ENCODE measurements at regions not wholly inside any gene's neighbourhood (a gene's known extent, or its start where the extent isn't known, plus 50 kb on each side); places are given as distances from the start of the nearest gene placed in this dataset.

DNA sequence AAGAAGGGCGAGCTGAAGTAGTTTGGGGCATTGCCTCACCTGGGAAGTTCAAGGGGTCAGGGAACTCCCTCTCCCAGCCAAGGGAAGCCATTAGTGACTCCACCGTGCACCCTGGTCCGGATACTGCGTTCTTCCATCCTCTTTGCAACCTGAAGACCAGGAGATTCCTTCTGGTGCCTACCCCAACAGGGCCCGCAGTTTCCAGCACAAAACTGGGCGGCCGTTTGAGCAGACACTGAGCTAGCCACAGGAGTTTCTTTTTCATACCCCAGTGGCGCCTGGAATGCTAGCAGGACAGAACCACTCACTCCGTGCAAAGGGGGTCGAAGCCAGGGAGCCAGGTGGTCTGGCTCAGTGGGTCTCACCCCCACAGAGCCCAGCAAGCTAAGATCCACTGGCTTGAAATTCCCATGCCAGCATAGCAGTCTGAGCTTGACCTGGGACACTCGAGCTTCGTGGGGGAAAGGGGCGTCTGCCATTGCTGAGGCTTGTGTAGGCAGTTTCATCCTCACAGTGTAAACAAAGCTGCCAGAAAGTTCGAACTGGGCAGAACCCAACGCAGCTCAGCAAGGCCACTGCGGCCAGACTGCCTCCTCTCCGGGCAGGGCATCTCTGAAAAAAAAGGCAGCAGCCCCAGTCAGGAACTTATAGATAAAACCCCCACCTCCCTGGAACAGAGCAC lies 1039.4 kb upstream of the IGFBP7 start:
- H3K36me3 Mint-ChIP-seq: no peaks in the 10 kb centered on the region

DNA sequence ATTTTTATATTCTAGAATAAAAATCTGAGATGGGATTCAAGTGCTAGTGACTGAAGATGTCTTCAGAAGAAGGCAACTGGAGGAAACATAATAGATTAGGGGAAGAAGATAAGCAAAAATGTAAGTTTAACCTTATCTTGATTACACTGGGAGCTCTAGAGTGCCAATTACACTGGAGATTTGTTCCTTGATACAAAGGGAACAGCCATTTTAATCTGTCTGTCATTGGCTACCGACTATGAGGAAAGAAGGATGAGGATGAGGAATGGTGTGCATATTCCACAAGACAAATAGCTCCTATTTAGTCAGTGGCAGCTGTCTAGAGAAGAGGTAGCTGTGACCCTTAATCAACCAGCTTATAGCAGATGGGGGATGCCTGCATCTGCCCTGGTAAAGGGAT lies 1034.5 kb upstream of the IGFBP7 start:
- H3K4me3 Mint-ChIP-seq: no peak overlapping the region
- H3K27me3 ChIP-seq (ENCODE audit: control insufficient read depth, insufficient read depth, low read length): no peaks in the 10 kb centered on the region
- DNase-seq (no peak), ATAC-seq (ENCODE audit: low read depth in 2 of 2) (no peak)
- H3K9me3 ChIP-seq (ENCODE audit: control insufficient read depth in 2 of 2, low read length in 2 of 2): no peaks in the 10 kb centered on the region
- no peaks in the 10 kb centered on the region for H3K4me1 ChIP-seq (ENCODE audit: control insufficient read depth, insufficient read depth, low read length, poor library complexity, severe bottlenecking)
- H3K4me1 Mint-ChIP-seq: no peaks in the 10 kb centered on the region
- H3K9me3 Mint-ChIP-seq: peaks cover 3 to 15% (median 10%) of the 10 kb centered on the region in 7 donors
- H3K27ac Mint-ChIP-seq: no peak overlapping the region
- no peak overlapping the region for H3K4me3 ChIP-seq (ENCODE audit: low read depth, low read length)
- no peaks in the 10 kb centered on the region for H3K36me3 ChIP-seq (ENCODE audit: control insufficient read depth, insufficient read depth, low read length)
- no peaks in the 10 kb centered on the region for H3K36me3 Mint-ChIP-seq
- H3K27me3 Mint-ChIP-seq: no peaks in the 10 kb centered on the region
- no peak overlapping the region for H3K27ac ChIP-seq (ENCODE audit: insufficient read depth, low read length, poor library complexity, severe bottlenecking)

More for the DNA sequence above, 1039.4 kb upstream of the IGFBP7 start:
- H3K4me1 ChIP-seq (ENCODE audit: control insufficient read depth, insufficient read depth, low read length, poor library complexity, severe bottlenecking): no peaks in the 10 kb centered on the region
- H3K27me3 ChIP-seq (ENCODE audit: control insufficient read depth, insufficient read depth, low read length): no peaks in the 10 kb centered on the region
- Mint-ChIP-seq H3K4me3 (no peak overlapping the region), H3K9me3 (peaks cover 3 to 35% (median 9%) of the 10 kb centered on the region in 7 donors), H3K27ac (no peak overlapping the region), H3K27me3 (no peaks in the 10 kb centered on the region), H3K4me1 (no peaks in the 10 kb centered on the region)
- no peak overlapping the region for H3K27ac ChIP-seq (ENCODE audit: insufficient read depth, low read length, poor library complexity, severe bottlenecking)
- H3K9me3 ChIP-seq (ENCODE audit: control insufficient read depth in 2 of 2, low read length in 2 of 2): no peaks in the 10 kb centered on the region
- ATAC-seq (ENCODE audit: low read depth in 2 of 2) (no peak), DNase-seq (no peak)
- no peaks in the 10 kb centered on the region for H3K36me3 ChIP-seq (ENCODE audit: control insufficient read depth, insufficient read depth, low read length)
- no peak overlapping the region for H3K4me3 ChIP-seq (ENCODE audit: low read depth, low read length)

DNA sequence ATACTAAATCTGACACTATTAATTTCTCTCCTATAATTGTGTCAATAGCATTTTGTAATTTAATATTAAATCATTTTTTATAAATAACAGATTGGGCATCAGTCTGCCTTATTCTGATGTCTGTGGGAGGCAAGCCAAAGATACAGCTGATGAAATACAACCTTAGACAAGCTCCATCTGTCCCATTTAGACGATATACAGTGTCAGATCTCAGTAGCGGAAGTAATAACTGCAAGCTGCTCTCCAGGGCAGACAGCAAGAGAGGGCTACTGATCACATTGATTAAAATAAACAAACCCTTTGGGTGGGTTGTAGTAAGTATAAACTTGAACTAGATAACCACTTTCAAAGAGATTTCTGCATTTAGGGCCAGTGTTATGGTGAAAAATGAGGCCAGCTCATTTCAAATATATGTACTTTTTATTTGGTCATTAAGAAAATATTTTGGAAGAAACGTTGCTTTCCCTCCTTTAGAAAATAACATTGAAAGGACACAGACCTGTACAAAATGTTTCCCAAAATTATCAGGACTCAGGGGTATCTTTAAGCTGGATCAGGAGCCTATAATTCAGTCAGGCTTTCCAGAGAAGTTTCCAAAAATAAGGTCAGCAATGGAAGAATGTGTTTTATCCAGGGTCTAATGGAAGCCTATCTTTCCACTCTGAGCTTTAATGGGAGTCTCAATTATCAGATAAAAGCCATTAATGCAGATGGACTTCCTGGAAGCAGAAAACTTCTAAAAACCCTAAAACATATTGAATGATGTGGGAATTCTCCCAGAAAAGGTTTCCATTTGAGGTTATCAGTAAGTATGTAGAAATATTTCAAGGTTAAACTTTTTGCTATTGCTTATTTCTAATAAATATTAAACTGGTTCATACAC lies 1028.8 kb upstream of the IGFBP7 start:
- H3K27ac Mint-ChIP-seq: no peak overlapping the region
- no peaks in the 10 kb centered on the region for H3K36me3 Mint-ChIP-seq

DNA sequence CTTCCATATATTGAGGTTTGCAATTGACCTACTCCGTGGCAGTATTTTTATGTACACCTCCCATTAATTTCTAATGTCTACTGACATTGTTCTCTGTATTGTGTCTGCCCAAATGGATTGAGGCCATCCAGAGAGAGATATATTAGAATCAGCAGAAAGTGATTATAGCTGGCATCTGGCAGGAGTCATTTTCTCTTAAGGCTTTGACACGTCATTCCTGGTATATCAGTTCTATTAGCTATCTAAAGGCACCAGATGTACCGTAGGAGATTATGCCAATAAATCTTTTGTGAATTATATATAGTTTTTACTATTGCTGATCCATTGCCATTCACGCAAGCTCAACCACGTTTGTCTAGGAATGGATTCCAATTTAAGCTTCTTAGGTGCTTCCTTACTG lies 1026.4 kb upstream of the IGFBP7 start:
- H3K27ac ChIP-seq (ENCODE audit: insufficient read depth, low read length, poor library complexity, severe bottlenecking): no peak overlapping the region
- H3K4me1 ChIP-seq (ENCODE audit: control insufficient read depth, insufficient read depth, low read length, poor library complexity, severe bottlenecking): no peaks in the 10 kb centered on the region
- no peaks in the 10 kb centered on the region for H3K4me1 Mint-ChIP-seq
- H3K27me3 Mint-ChIP-seq: no peaks in the 10 kb centered on the region
- H3K4me3 ChIP-seq (ENCODE audit: low read depth, low read length): no peak overlapping the region
- no peaks in the 10 kb centered on the region for H3K27me3 ChIP-seq (ENCODE audit: control insufficient read depth, insufficient read depth, low read length)
- H3K4me3 Mint-ChIP-seq: no peak overlapping the region
- no peak for DNase-seq
- no peaks in the 10 kb centered on the region for H3K36me3 ChIP-seq (ENCODE audit: control insufficient read depth, insufficient read depth, low read length)
- ATAC-seq (ENCODE audit: low read depth in 2 of 2): no peak
- no peaks in the 10 kb centered on the region for H3K36me3 Mint-ChIP-seq
- peaks cover 3 to 18% (median 6%) of the 10 kb centered on the region in 7 donors for H3K9me3 Mint-ChIP-seq
- no peak overlapping the region for H3K27ac Mint-ChIP-seq
- no peaks in the 10 kb centered on the region for H3K9me3 ChIP-seq (ENCODE audit: control insufficient read depth in 2 of 2, low read length in 2 of 2)

More for the DNA sequence above, 1028.8 kb upstream of the IGFBP7 start:
- Histone ChIP-seq H3K4me3 (ENCODE audit: low read depth, low read length) (no peak overlapping the region), H3K27ac (ENCODE audit: insufficient read depth, low read length, poor library complexity, severe bottlenecking) (no peak overlapping the region), H3K4me1 (ENCODE audit: control insufficient read depth, insufficient read depth, low read length, poor library complexity, severe bottlenecking) (no peaks in the 10 kb centered on the region), H3K36me3 (ENCODE audit: control insufficient read depth, insufficient read depth, low read length) (no peaks in the 10 kb centered on the region), H3K27me3 (ENCODE audit: control insufficient read depth, insufficient read depth, low read length) (no peaks in the 10 kb centered on the region), H3K9me3 (ENCODE audit: control insufficient read depth in 2 of 2, low read length in 2 of 2) (no peaks in the 10 kb centered on the region)
- ATAC-seq (ENCODE audit: low read depth in 2 of 2) (no peak), DNase-seq (no peak)
- no peaks in the 10 kb centered on the region for H3K4me1 Mint-ChIP-seq
- H3K27me3 Mint-ChIP-seq: no peaks in the 10 kb centered on the region
- peaks cover 0 to 10% (median 5%) of the 10 kb centered on the region in 7 donors for H3K9me3 Mint-ChIP-seq
- no peak overlapping the region for H3K4me3 Mint-ChIP-seq

DNA sequence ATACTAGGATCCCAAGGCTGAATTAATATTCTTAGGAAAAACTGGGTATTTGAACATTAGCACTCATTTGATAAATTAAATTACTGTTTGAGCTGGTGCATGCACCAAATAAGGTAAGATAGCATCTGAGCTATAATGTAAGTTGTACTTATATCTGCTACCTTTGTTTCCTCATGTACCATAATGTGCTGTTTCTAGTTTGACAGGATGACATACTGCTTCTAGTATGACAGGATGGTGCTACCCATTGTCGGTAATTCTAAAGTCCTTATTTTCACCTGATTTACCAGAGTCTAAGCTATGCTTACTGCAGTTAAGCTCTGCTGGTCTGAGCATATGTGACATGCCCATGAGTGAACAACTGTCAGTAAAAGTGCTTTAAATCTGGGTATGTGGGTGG lies 1017.5 kb upstream of the IGFBP7 start:
- no peak for DNase-seq
- Mint-ChIP-seq H3K36me3 (no peaks in the 10 kb centered on the region), H3K4me1 (no peaks in the 10 kb centered on the region), H3K4me3 (no peak overlapping the region), H3K27ac (no peak overlapping the region), H3K9me3 (peaks cover 0 to 12% (median 7%) of the 10 kb centered on the region in 7 donors), H3K27me3 (no peaks in the 10 kb centered on the region)
- no peaks in the 10 kb centered on the region for H3K9me3 ChIP-seq (ENCODE audit: control insufficient read depth in 2 of 2, low read length in 2 of 2)
- H3K36me3 ChIP-seq (ENCODE audit: control insufficient read depth, insufficient read depth, low read length): no peaks in the 10 kb centered on the region
- no peaks in the 10 kb centered on the region for H3K4me1 ChIP-seq (ENCODE audit: control insufficient read depth, insufficient read depth, low read length, poor library complexity, severe bottlenecking)
- H3K27me3 ChIP-seq (ENCODE audit: control insufficient read depth, insufficient read depth, low read length): no peaks in the 10 kb centered on the region
- ATAC-seq (ENCODE audit: low read depth in 2 of 2): no peak
- H3K4me3 ChIP-seq (ENCODE audit: low read depth, low read length): no peak overlapping the region
- no peak overlapping the region for H3K27ac ChIP-seq (ENCODE audit: insufficient read depth, low read length, poor library complexity, severe bottlenecking)

DNA sequence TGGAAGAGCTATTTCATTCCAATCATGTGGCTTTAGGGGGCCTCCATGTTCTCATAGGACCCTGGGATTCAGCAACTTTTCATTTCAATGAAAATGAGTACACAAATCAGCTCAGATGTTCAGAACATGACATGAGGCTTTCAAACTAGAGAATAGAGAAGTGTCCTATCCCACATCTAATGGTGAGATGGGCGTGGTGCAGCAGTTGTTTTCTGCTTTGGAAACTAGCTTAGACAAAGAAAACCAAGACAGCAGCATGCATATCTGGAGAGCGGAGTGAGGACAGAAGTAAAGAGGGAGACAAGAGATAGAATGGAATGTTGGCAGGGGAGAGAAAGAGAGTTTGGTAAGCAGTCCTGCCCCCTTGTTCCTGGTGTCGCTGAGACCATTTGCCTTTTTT lies 1009.1 kb upstream of the IGFBP7 start:
- DNase-seq (no peak), ATAC-seq (ENCODE audit: low read depth in 2 of 2) (no peak)
- Histone ChIP-seq H3K4me1 (ENCODE audit: control insufficient read depth, insufficient read depth, low read length, poor library complexity, severe bottlenecking) (no peaks in the 10 kb centered on the region), H3K4me3 (ENCODE audit: low read depth, low read length) (no peak overlapping the region), H3K9me3 (ENCODE audit: control insufficient read depth in 2 of 2, low read length in 2 of 2) (peaks cover 0 to 4% of the 10 kb centered on the region in 2 experiments), H3K27ac (ENCODE audit: insufficient read depth, low read length, poor library complexity, severe bottlenecking) (no peak overlapping the region), H3K36me3 (ENCODE audit: control insufficient read depth, insufficient read depth, low read length) (no peaks in the 10 kb centered on the region), H3K27me3 (ENCODE audit: control insufficient read depth, insufficient read depth, low read length) (no peaks in the 10 kb centered on the region)
- no peaks in the 10 kb centered on the region for H3K4me1 Mint-ChIP-seq
- peaks cover 2 to 16% (median 8%) of the 10 kb centered on the region in 7 donors for H3K9me3 Mint-ChIP-seq
- H3K36me3 Mint-ChIP-seq: no peaks in the 10 kb centered on the region
- H3K27ac Mint-ChIP-seq: no peak overlapping the region
- no peak overlapping the region for H3K4me3 Mint-ChIP-seq
- H3K27me3 Mint-ChIP-seq: no peaks in the 10 kb centered on the region

DNA sequence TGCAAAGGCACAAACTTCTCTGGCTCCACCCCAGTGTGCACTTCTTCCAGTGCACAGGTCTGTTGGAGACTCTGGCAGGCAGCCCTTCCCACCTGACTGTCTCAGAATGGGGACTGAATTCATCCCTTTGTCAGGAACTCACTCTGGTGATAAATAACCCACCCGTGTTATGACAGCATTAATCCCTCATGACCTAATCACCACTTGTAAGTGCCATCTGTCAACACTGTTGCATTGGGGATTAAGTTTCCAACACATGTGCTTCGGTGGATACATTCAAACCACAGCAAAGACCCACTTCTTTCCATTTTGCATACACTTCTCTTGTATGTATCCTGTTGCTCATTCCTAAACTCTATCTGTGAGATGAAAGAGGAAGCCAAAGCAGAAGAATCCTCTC lies 1002.9 kb upstream of the IGFBP7 start:
- no peak overlapping the region for H3K27ac ChIP-seq (ENCODE audit: insufficient read depth, low read length, poor library complexity, severe bottlenecking)
- H3K4me1 ChIP-seq (ENCODE audit: control insufficient read depth, insufficient read depth, low read length, poor library complexity, severe bottlenecking): no peaks in the 10 kb centered on the region
- H3K4me3 ChIP-seq (ENCODE audit: low read depth, low read length): no peak overlapping the region
- Mint-ChIP-seq H3K4me1 (peaks cover 0 to 2% (median 0%) of the 10 kb centered on the region in 4 donors), H3K36me3 (no peaks in the 10 kb centered on the region), H3K27me3 (no peaks in the 10 kb centered on the region), H3K27ac (no peak overlapping the region), H3K9me3 (peaks cover 2 to 14% (median 7%) of the 10 kb centered on the region in 7 donors), H3K4me3 (no peak overlapping the region)
- H3K27me3 ChIP-seq (ENCODE audit: control insufficient read depth, insufficient read depth, low read length): no peaks in the 10 kb centered on the region
- ATAC-seq (ENCODE audit: low read depth in 2 of 2): no peak
- no peaks in the 10 kb centered on the region for H3K36me3 ChIP-seq (ENCODE audit: control insufficient read depth, insufficient read depth, low read length)
- peaks cover 0 to 6% of the 10 kb centered on the region in 2 experiments for H3K9me3 ChIP-seq (ENCODE audit: control insufficient read depth in 2 of 2, low read length in 2 of 2)
- no peak for DNase-seq

Data from CD4-positive, CD25-positive, alpha-beta regulatory T cell (primary cell).